ENCODE measurements at regions not wholly inside any gene's neighbourhood (a gene's known extent, or its start where the extent isn't known, plus 50 kb on each side); places are given as distances from the start of the nearest gene placed in this dataset.

- no peak for DNase-seq (ENCODE audit: low read depth)
Observed at GRCh38 chr20:12659942-12660341, 348.8 kb upstream of the SPTLC3 start.

- DNase-seq (ENCODE audit: low read depth) = no peak
Observed at GRCh38 chr20:12660918-12661317, 347.9 kb upstream of the SPTLC3 start.

- DNase-seq (ENCODE audit: low read depth) = no peak
Observed at GRCh38 chr20:12670301-12670700, 338.5 kb upstream of the SPTLC3 start.

GRCh38 chr20:12673352-12673751, 335.4 kb upstream of the SPTLC3 start:
- no peak for DNase-seq (ENCODE audit: low read depth)

- DNase-seq (ENCODE audit: low read depth) = no peak
Observed at GRCh38 chr20:12677925-12678324, 330.8 kb upstream of the SPTLC3 start.

GRCh38 chr20:12679447-12679846, 329.3 kb upstream of the SPTLC3 start:
- DNase-seq (ENCODE audit: low read depth) = no peak

- DNase-seq (ENCODE audit: low read depth) = no peak
Observed at GRCh38 chr20:12682613-12683012, 326.2 kb upstream of the SPTLC3 start.

GRCh38 chr20:12687476-12687875, 321.3 kb upstream of the SPTLC3 start:
- DNase-seq (ENCODE audit: low read depth) = no peak

- no peak for DNase-seq (ENCODE audit: low read depth)
Observed at GRCh38 chr20:12695937-12696336, 312.8 kb upstream of the SPTLC3 start.

- DNase-seq (ENCODE audit: low read depth) = no peak
Observed at GRCh38 chr20:12698817-12699216, 310.0 kb upstream of the SPTLC3 start.

- no peak for DNase-seq (ENCODE audit: low read depth)
Observed at GRCh38 chr20:12699374-12700228, 309.2 kb upstream of the SPTLC3 start.

GRCh38 chr20:12700701-12701100, 308.1 kb upstream of the SPTLC3 start:
- no peak for DNase-seq (ENCODE audit: low read depth)

- no peak for DNase-seq (ENCODE audit: low read depth)
Observed at GRCh38 chr20:12702312-12702711, 306.5 kb upstream of the SPTLC3 start.

- DNase-seq (ENCODE audit: low read depth) = no peak
Observed at GRCh38 chr20:12715371-12715770, 293.4 kb upstream of the SPTLC3 start.

GRCh38 chr20:12715991-12716680, 292.6 kb upstream of the SPTLC3 start:
- DNase-seq (ENCODE audit: low read depth) = no peak

GRCh38 chr20:12717061-12717460, 291.7 kb upstream of the SPTLC3 start:
- no peak for DNase-seq (ENCODE audit: low read depth)

- no peak for DNase-seq (ENCODE audit: low read depth)
Observed at GRCh38 chr20:12718619-12719018, 290.2 kb upstream of the SPTLC3 start.

GRCh38 chr20:12721636-12722035, 287.1 kb upstream of the SPTLC3 start:
- no peak for DNase-seq (ENCODE audit: low read depth)

GRCh38 chr20:12722091-12722490, 286.7 kb upstream of the SPTLC3 start:
- DNase-seq (ENCODE audit: low read depth) = no peak

- DNase-seq (ENCODE audit: low read depth) = no peak
Observed at GRCh38 chr20:12723811-12724210, 285.0 kb upstream of the SPTLC3 start.

GRCh38 chr20:12728782-12729181, 280.0 kb upstream of the SPTLC3 start:
- no peak for DNase-seq (ENCODE audit: low read depth)

GRCh38 chr20:12729326-12729725, 279.4 kb upstream of the SPTLC3 start:
- DNase-seq (ENCODE audit: low read depth) = no peak

GRCh38 chr20:12733811-12734210, 275.0 kb upstream of the SPTLC3 start:
- DNase-seq (ENCODE audit: low read depth) = no peak

GRCh38 chr20:12737497-12737896, 271.3 kb upstream of the SPTLC3 start:
- DNase-seq (ENCODE audit: low read depth) = no peak

Measured in stimulated activated CD8-positive, alpha-beta memory T cell treated with anti-CD3 and anti-CD28 coated beads, Interleukin-12 subunit alpha, Interleukin-12 subunit beta, amount 100 ng/mL, for 1 hour (primary cell).